ENCODE measurements at regions not wholly inside any gene's neighbourhood (a gene's known extent, or its start where the extent isn't known, plus 50 kb on each side); places are given as distances from the start of the nearest gene placed in this dataset.

GRCh38 chr22:47608421-47608820, 846.0 kb downstream of the TBC1D22A start:
- in situ Hi-C loops (cut with HindIII; ENCODE audit: extremely low pct_ligation_motif_present, low pct_unique_long_range_greater_than_20kb) (no loop called here), intact Hi-C loops (cut with micrococcal nuclease; ENCODE audit: unreplicated experiment) (no loop called here)
- ChIA-PET POLR2A (no interaction called here), CTCF (ENCODE audit: low intra/inter-chr PET ratio, low total read pairs) (no interaction called here)
- Histone ChIP-seq H3K4me1 (ENCODE audit: insufficient read depth, low read length) (no peaks in the 10 kb centered on the region), H2AFZ (ENCODE audit: low read length) (no peak overlapping the region), H3K4me2 (ENCODE audit: low read depth, low read length) (no peak overlapping the region), H3K9ac (ENCODE audit: insufficient read depth, low read depth, low read length) (no peak overlapping the region), H3K4me3 (replicated peaks in 1 of 3; ENCODE audit: insufficient read depth in 1 of 3, low read depth in 2 of 3, low read length in 3 of 3) (no peak overlapping the region), H3K27ac (ENCODE audit: extremely low read length, insufficient read depth, low read length) (no peak overlapping the region), H3K36me3 (replicated peaks in 1 of 2; ENCODE audit: control insufficient read depth in 1 of 2, insufficient read depth in 2 of 2, low read length in 2 of 2) (no peaks in the 10 kb centered on the region), H3K9me3 (ENCODE audit: low read length) (no peaks in the 10 kb centered on the region), H4K20me1 (ENCODE audit: insufficient read depth, low read length) (no peaks in the 10 kb centered on the region), H3K27me3 (ENCODE audit: control insufficient read depth in 1 of 2, insufficient read depth in 2 of 2, low read length in 2 of 2) (peaks cover 2 to 29% of the 10 kb centered on the region in 2 experiments; a peak in 3 of 5 replicates), H3K79me2 (ENCODE audit: insufficient read depth, low read length) (no peaks in the 10 kb centered on the region)
- TF ChIP-seq MAF1 (CRISPR knock-in tag; IDR thresholded peaks at IDR 0.05; ENCODE audit: borderline replicate concordance) (no peak), FLYWCH1 (CRISPR knock-in tag; IDR thresholded peaks at IDR 0.05) (no peak), KAT7 (CRISPR knock-in tag; IDR thresholded peaks at IDR 0.05; ENCODE audit: borderline replicate concordance) (no peak), ONECUT2 (CRISPR knock-in tag; IDR thresholded peaks at IDR 0.05) (no peak), HDAC6 (IDR thresholded peaks at IDR 0.05; ENCODE audit: low read depth, low read length) (no peak), HNRNPLL (IDR thresholded peaks at IDR 0.05; ENCODE audit: low read depth, low read length, poor library complexity, severe bottlenecking) (no peak), ZNF746 (CRISPR knock-in tag; IDR thresholded peaks at IDR 0.05) (no peak), JUN (CRISPR knock-in tag; IDR thresholded peaks at IDR 0.05) (no peak), SMAD1 (CRISPR knock-in tag; IDR thresholded peaks at IDR 0.05; ENCODE audit: borderline replicate concordance, low read depth) (no peak), AKAP8 (CRISPR knock-in tag; IDR thresholded peaks at IDR 0.05) (no peak), ZNF431 (CRISPR knock-in tag; IDR thresholded peaks at IDR 0.05; ENCODE audit: borderline replicate concordance, low read depth) (no peak), SMARCC2 (IDR thresholded peaks at IDR 0.05) (no peak), NR2C2 (CRISPR knock-in tag; IDR thresholded peaks at IDR 0.05; ENCODE audit: borderline replicate concordance) (no peak), SNRNP70 (IDR thresholded peaks at IDR 0.05; ENCODE audit: low read depth, low read length) (no peak), ZNF292 (CRISPR knock-in tag; IDR thresholded peaks at IDR 0.05; ENCODE audit: borderline replicate concordance, low read depth) (no peak), MZF1 (CRISPR knock-in tag; IDR thresholded peaks at IDR 0.05; ENCODE audit: borderline replicate concordance) (no peak), RFX3 (CRISPR knock-in tag; IDR thresholded peaks at IDR 0.05) (no peak), HOXA5 (CRISPR knock-in tag; IDR thresholded peaks at IDR 0.05) (no peak)
- TF ChIP-seq, protein P1, sequence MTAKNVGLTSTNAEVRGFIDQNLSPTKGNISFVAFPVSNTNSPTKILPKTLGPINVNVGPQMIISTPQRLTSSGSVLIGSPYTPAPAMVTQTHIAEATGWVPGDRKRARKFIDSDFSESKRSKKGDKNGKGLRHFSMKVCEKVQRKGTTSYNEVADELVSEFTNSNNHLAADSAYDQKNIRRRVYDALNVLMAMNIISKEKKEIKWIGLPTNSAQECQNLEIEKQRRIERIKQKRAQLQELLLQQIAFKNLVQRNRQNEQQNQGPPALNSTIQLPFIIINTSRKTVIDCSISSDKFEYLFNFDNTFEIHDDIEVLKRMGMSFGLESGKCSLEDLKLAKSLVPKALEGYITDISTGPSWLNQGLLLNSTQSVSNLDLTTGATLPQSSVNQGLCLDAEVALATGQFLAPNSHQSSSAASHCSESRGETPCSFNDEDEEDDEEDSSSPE (CRISPR knock-in tag; IDR thresholded peaks at IDR 0.05) = no peak
- TF ChIP-seq, protein P2, sequence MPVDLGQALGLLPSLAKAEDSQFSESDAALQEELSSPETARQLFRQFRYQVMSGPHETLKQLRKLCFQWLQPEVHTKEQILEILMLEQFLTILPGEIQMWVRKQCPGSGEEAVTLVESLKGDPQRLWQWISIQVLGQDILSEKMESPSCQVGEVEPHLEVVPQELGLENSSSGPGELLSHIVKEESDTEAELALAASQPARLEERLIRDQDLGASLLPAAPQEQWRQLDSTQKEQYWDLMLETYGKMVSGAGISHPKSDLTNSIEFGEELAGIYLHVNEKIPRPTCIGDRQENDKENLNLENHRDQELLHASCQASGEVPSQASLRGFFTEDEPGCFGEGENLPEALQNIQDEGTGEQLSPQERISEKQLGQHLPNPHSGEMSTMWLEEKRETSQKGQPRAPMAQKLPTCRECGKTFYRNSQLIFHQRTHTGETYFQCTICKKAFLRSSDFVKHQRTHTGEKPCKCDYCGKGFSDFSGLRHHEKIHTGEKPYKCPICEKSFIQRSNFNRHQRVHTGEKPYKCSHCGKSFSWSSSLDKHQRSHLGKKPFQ (CRISPR knock-in tag; IDR thresholded peaks at IDR 0.05; ENCODE audit: insufficient replicate concordance) = no peak
- no peak for DNase-seq (ENCODE audit: low spot score)
- no TSS peak for BruUV-seq (replicated peaks)
- no peak for FAIRE-seq
- no CpG with 5 or more reads among the region's 3 CpGs for WGBS (ENCODE audit: low lambda C conversion rate)
- ATAC-seq = no peak

All from HepG2 (cell line).